ENCODE measurements at regions not wholly inside any gene's neighbourhood (a gene's known extent, or its start where the extent isn't known, plus 50 kb on each side); places are given as distances from the start of the nearest gene placed in this dataset.
A peak's percentile ranks its signal among the peaks of the same experiment; 100 is the strongest.

- H3K27me3 Mint-ChIP-seq = peaks cover 8 to 51% (median 31%) of the 10 kb centered on the region in 5 donors
- H3K4me1 Mint-ChIP-seq = no peaks in the 10 kb centered on the region
- H3K36me3 Mint-ChIP-seq = no peaks in the 10 kb centered on the region
- Histone ChIP-seq H3K4me3 (ENCODE audit: low read length) (no peak overlapping the region), H3K36me3 (ENCODE audit: control insufficient read depth in 2 of 3, insufficient read depth in 3 of 3, low read length in 3 of 3) (no peaks in the 10 kb centered on the region), H3K4me1 (ENCODE audit: control insufficient read depth in 2 of 2, insufficient read depth in 2 of 2, low read length in 2 of 2) (no peaks in the 10 kb centered on the region), H3K27ac (ENCODE audit: low read depth, low read length) (no peak overlapping the region), H3K9me3 (ENCODE audit: control insufficient read depth in 2 of 3, low read length in 3 of 3) (no peaks in the 10 kb centered on the region), H3K27me3 (ENCODE audit: control insufficient read depth in 2 of 2, insufficient read depth in 2 of 2, low read length in 2 of 2) (no peaks in the 10 kb centered on the region)
- no peak for DNase-seq
- intact Hi-C loops (cut with micrococcal nuclease) = no loop called here
- no peak overlapping the region for H3K4me3 Mint-ChIP-seq
- CTCF ChIA-PET = no interaction called here
- peaks cover 0 to 13% (median 0%) of the 10 kb centered on the region in 11 donors for H3K9me3 Mint-ChIP-seq
- POLR2A ChIA-PET = no interaction called here
- no peak overlapping the region for H3K27ac Mint-ChIP-seq
- ATAC-seq = no peak
Observed at GRCh38 chr2:226037526-226037925, 638.0 kb downstream of the NYAP2 start.

- H3K9me3 ChIP-seq (ENCODE audit: control insufficient read depth in 2 of 3, low read length in 3 of 3) = no peaks in the 10 kb centered on the region
- H3K4me3 Mint-ChIP-seq = peak overlapping the region in 7 of 10 donors; percentile 17 to 76 (median 55)
- H3K4me3 ChIP-seq (ENCODE audit: low read length) = no peak overlapping the region
Observed at GRCh38 chr2:226031647-226032501, 632.4 kb downstream of the NYAP2 start.

GRCh38 chr2:226030788-226031646 lies 631.5 kb downstream of the NYAP2 start:
- Histone ChIP-seq H3K27ac (ENCODE audit: low read depth, low read length) (no peak overlapping the region), H3K4me1 (ENCODE audit: control insufficient read depth in 2 of 2, insufficient read depth in 2 of 2, low read length in 2 of 2) (no peaks in the 10 kb centered on the region), H3K9me3 (ENCODE audit: control insufficient read depth in 2 of 3, low read length in 3 of 3) (no peaks in the 10 kb centered on the region), H3K36me3 (ENCODE audit: control insufficient read depth in 2 of 3, insufficient read depth in 3 of 3, low read length in 3 of 3) (no peaks in the 10 kb centered on the region), H3K27me3 (ENCODE audit: control insufficient read depth in 2 of 2, insufficient read depth in 2 of 2, low read length in 2 of 2) (no peaks in the 10 kb centered on the region), H3K4me3 (ENCODE audit: low read length) (no peak overlapping the region)
- ChIA-PET CTCF (no interaction called here), POLR2A (no interaction called here)
- Mint-ChIP-seq H3K36me3 (no peaks in the 10 kb centered on the region), H3K27ac (no peak overlapping the region), H3K9me3 (peaks cover 0 to 4% (median 0%) of the 10 kb centered on the region in 11 donors), H3K27me3 (peaks cover 47 to 74% (median 49%) of the 10 kb centered on the region in 5 donors), H3K4me3 (peak overlapping the region in 9 of 10 donors; percentile 38 to 76 (median 56)), H3K4me1 (peaks cover 9 to 14% (median 11%) of the 10 kb centered on the region in 7 donors)
- DNase-seq (peak in 3 of 9 donors; percentile 0 to 8 (median 1)), ATAC-seq (peak; percentile 60)
- intact Hi-C loops (cut with micrococcal nuclease) = no loop called here

More at GRCh38 chr2:226031647-226032501, 632.4 kb downstream of the NYAP2 start:
- H3K9me3 Mint-ChIP-seq = peaks cover 0 to 8% (median 0%) of the 10 kb centered on the region in 11 donors
- peaks cover 47 to 71% (median 56%) of the 10 kb centered on the region in 5 donors for H3K27me3 Mint-ChIP-seq
- ATAC-seq (no peak), DNase-seq (peak in 1 of 9 donors; percentile 31)
- H3K36me3 Mint-ChIP-seq = no peaks in the 10 kb centered on the region
- H3K36me3 ChIP-seq (ENCODE audit: control insufficient read depth in 2 of 3, insufficient read depth in 3 of 3, low read length in 3 of 3) = no peaks in the 10 kb centered on the region
- H3K4me1 Mint-ChIP-seq = peaks cover 9 to 14% (median 11%) of the 10 kb centered on the region in 7 donors
- ChIA-PET CTCF (no interaction called here), POLR2A (no interaction called here)
- intact Hi-C loops (cut with micrococcal nuclease) = no loop called here
- no peak overlapping the region for H3K27ac Mint-ChIP-seq
- H3K27ac ChIP-seq (ENCODE audit: low read depth, low read length) = no peak overlapping the region
- no peaks in the 10 kb centered on the region for H3K4me1 ChIP-seq (ENCODE audit: control insufficient read depth in 2 of 2, insufficient read depth in 2 of 2, low read length in 2 of 2)
- H3K27me3 ChIP-seq (ENCODE audit: control insufficient read depth in 2 of 2, insufficient read depth in 2 of 2, low read length in 2 of 2) = no peaks in the 10 kb centered on the region

GRCh38 chr2:226030369-226030768 lies 630.9 kb downstream of the NYAP2 start:
- intact Hi-C loops (cut with micrococcal nuclease) = no loop called here
- peaks cover 43 to 70% (median 48%) of the 10 kb centered on the region in 5 donors for H3K27me3 Mint-ChIP-seq
- H3K27ac Mint-ChIP-seq = no peak overlapping the region
- no peaks in the 10 kb centered on the region for H3K9me3 ChIP-seq (ENCODE audit: control insufficient read depth in 2 of 3, low read length in 3 of 3)
- no peaks in the 10 kb centered on the region for H3K36me3 Mint-ChIP-seq
- H3K4me3 Mint-ChIP-seq = peak overlapping the region in 5 of 10 donors; percentile 38 to 76 (median 61)
- no peak overlapping the region for H3K27ac ChIP-seq (ENCODE audit: low read depth, low read length)
- DNase-seq (no peak), ATAC-seq (no peak)
- no peak overlapping the region for H3K4me3 ChIP-seq (ENCODE audit: low read length)
- no peaks in the 10 kb centered on the region for H3K36me3 ChIP-seq (ENCODE audit: control insufficient read depth in 2 of 3, insufficient read depth in 3 of 3, low read length in 3 of 3)
- no peaks in the 10 kb centered on the region for H3K27me3 ChIP-seq (ENCODE audit: control insufficient read depth in 2 of 2, insufficient read depth in 2 of 2, low read length in 2 of 2)
- CTCF ChIA-PET = no interaction called here
- POLR2A ChIA-PET = no interaction called here
- peaks cover 9 to 14% (median 11%) of the 10 kb centered on the region in 7 donors for H3K4me1 Mint-ChIP-seq
- H3K4me1 ChIP-seq (ENCODE audit: control insufficient read depth in 2 of 2, insufficient read depth in 2 of 2, low read length in 2 of 2) = no peaks in the 10 kb centered on the region
- H3K9me3 Mint-ChIP-seq = peaks cover 0 to 2% (median 0%) of the 10 kb centered on the region in 11 donors

- Mint-ChIP-seq H3K4me1 (no peaks in the 10 kb centered on the region), H3K27me3 (peaks cover 4 to 30% (median 6%) of the 10 kb centered on the region in 5 donors), H3K36me3 (peaks cover 0 to 2% (median 0%) of the 10 kb centered on the region in 5 donors), H3K4me3 (no peak overlapping the region), H3K9me3 (peaks cover 0 to 8% (median 4%) of the 10 kb centered on the region in 11 donors), H3K27ac (no peak overlapping the region)
- no peak overlapping the region for H3K4me3 ChIP-seq (ENCODE audit: low read length)
- ChIA-PET CTCF (interaction anchor here (0.7 kb wide), 1 partner anchor 779 kb away, joined by 3 read pairs; no protein-coding TSS in a partner anchor), POLR2A (no interaction called here)
- DNase-seq (no peak), ATAC-seq (no peak)
- no peak overlapping the region for H3K27ac ChIP-seq (ENCODE audit: low read depth, low read length)
- H3K27me3 ChIP-seq (ENCODE audit: control insufficient read depth in 2 of 2, insufficient read depth in 2 of 2, low read length in 2 of 2) = no peaks in the 10 kb centered on the region
- H3K9me3 ChIP-seq (ENCODE audit: control insufficient read depth in 2 of 3, low read length in 3 of 3) = no peaks in the 10 kb centered on the region
- intact Hi-C loops (cut with micrococcal nuclease) = loop anchor here in 1 of 2 donors (2.0 kb wide), 1 partner anchor 779 kb away; no protein-coding TSS in a partner anchor
- no peaks in the 10 kb centered on the region for H3K4me1 ChIP-seq (ENCODE audit: control insufficient read depth in 2 of 2, insufficient read depth in 2 of 2, low read length in 2 of 2)
- H3K36me3 ChIP-seq (ENCODE audit: control insufficient read depth in 2 of 3, insufficient read depth in 3 of 3, low read length in 3 of 3) = no peaks in the 10 kb centered on the region
Observed at GRCh38 chr2:226023946-226024345, 624.4 kb downstream of the NYAP2 start.

GRCh38 chr2:226023383-226023782 lies 623.9 kb downstream of the NYAP2 start:
- H3K4me3 ChIP-seq (ENCODE audit: low read length) = no peak overlapping the region
- H3K27ac Mint-ChIP-seq = no peak overlapping the region
- peaks cover 0 to 4% (median 0%) of the 10 kb centered on the region in 5 donors for H3K36me3 Mint-ChIP-seq
- peaks cover 0 to 10% (median 6%) of the 10 kb centered on the region in 11 donors for H3K9me3 Mint-ChIP-seq
- peaks cover 0 to 24% (median 3%) of the 10 kb centered on the region in 5 donors for H3K27me3 Mint-ChIP-seq
- no peak overlapping the region for H3K27ac ChIP-seq (ENCODE audit: low read depth, low read length)
- intact Hi-C loops (cut with micrococcal nuclease) = loop anchor here in 1 of 2 donors (2.0 kb wide), 1 partner anchor 779 kb away; no protein-coding TSS in a partner anchor
- no peaks in the 10 kb centered on the region for H3K36me3 ChIP-seq (ENCODE audit: control insufficient read depth in 2 of 3, insufficient read depth in 3 of 3, low read length in 3 of 3)
- ATAC-seq = no peak
- peaks cover 0 to 5% (median 0%) of the 10 kb centered on the region in 3 experiments for H3K9me3 ChIP-seq (ENCODE audit: control insufficient read depth in 2 of 3, low read length in 3 of 3)
- CTCF ChIA-PET = interaction anchor here (0.6 to 0.7 kb wide), 2 partner anchors 33 to 780 kb away, joined by 3 read pairs; no protein-coding TSS in a partner anchor
- no peaks in the 10 kb centered on the region for H3K4me1 ChIP-seq (ENCODE audit: control insufficient read depth in 2 of 2, insufficient read depth in 2 of 2, low read length in 2 of 2)
- H3K27me3 ChIP-seq (ENCODE audit: control insufficient read depth in 2 of 2, insufficient read depth in 2 of 2, low read length in 2 of 2) = no peaks in the 10 kb centered on the region
- no peak for DNase-seq
- POLR2A ChIA-PET = no interaction called here
- no peak overlapping the region for H3K4me3 Mint-ChIP-seq
- no peaks in the 10 kb centered on the region for H3K4me1 Mint-ChIP-seq

Measured in naive thymus-derived CD4-positive, alpha-beta T cell (primary cell).